ENCODE measurements at regions not wholly inside any gene's neighbourhood (a gene's known extent, or its start where the extent isn't known, plus 50 kb on each side); places are given as distances from the start of the nearest gene placed in this dataset.

GRCh38 chr5:66515209-66515608 lies 81.0 kb upstream of the MAST4 start:
- no peak overlapping the region for H3K4me3 Mint-ChIP-seq
- no peaks in the 10 kb centered on the region for H3K4me1 Mint-ChIP-seq
- no peak for DNase-seq
- H3K27ac Mint-ChIP-seq: no peak overlapping the region
- H3K9me3 Mint-ChIP-seq: peaks cover 0 to 4% of the 10 kb centered on the region in 2 donors
- ATAC-seq: no peak
- H3K27me3 Mint-ChIP-seq: peaks cover 4% of the 10 kb centered on the region

- DNase-seq: no peak
- no peaks in the 10 kb centered on the region for H3K27me3 Mint-ChIP-seq
- no peak overlapping the region for H3K4me3 Mint-ChIP-seq
- peaks cover 8 to 10% of the 10 kb centered on the region in 2 donors for H3K9me3 Mint-ChIP-seq
- no peak for ATAC-seq
- no peak overlapping the region for H3K27ac Mint-ChIP-seq
- H3K4me1 Mint-ChIP-seq: no peaks in the 10 kb centered on the region
These were observed 79.6 kb upstream of the MAST4 start for GRCh38 chr5:66516550-66516949.

GRCh38 chr5:66517351-66517750 lies 78.8 kb upstream of the MAST4 start:
- no peak overlapping the region for H3K27ac Mint-ChIP-seq
- H3K4me1 Mint-ChIP-seq: no peaks in the 10 kb centered on the region
- ATAC-seq: no peak
- H3K4me3 Mint-ChIP-seq: no peak overlapping the region
- DNase-seq: no peak
- no peaks in the 10 kb centered on the region for H3K27me3 Mint-ChIP-seq
- H3K9me3 Mint-ChIP-seq: peaks cover 8 to 11% of the 10 kb centered on the region in 2 donors

- H3K4me1 Mint-ChIP-seq: no peaks in the 10 kb centered on the region
- no peak overlapping the region for H3K27ac Mint-ChIP-seq
- H3K27me3 Mint-ChIP-seq: no peaks in the 10 kb centered on the region
- no peak overlapping the region for H3K4me3 Mint-ChIP-seq
- H3K9me3 Mint-ChIP-seq: peaks cover 8 to 11% of the 10 kb centered on the region in 2 donors
- ATAC-seq: no peak
- no peak for DNase-seq
These were observed 78.1 kb upstream of the MAST4 start for GRCh38 chr5:66518052-66518451.

- Mint-ChIP-seq H3K27me3 (peaks cover 6% of the 10 kb centered on the region), H3K4me1 (no peaks in the 10 kb centered on the region), H3K27ac (no peak overlapping the region), H3K4me3 (no peak overlapping the region), H3K9me3 (peaks cover 8 to 11% of the 10 kb centered on the region in 2 donors)
- no peak for ATAC-seq
- no peak for DNase-seq
These were observed 77.4 kb upstream of the MAST4 start for GRCh38 chr5:66518753-66519152.

- Mint-ChIP-seq H3K27me3 (peaks cover 15% of the 10 kb centered on the region), H3K4me1 (no peaks in the 10 kb centered on the region), H3K9me3 (peaks cover 8 to 11% of the 10 kb centered on the region in 2 donors), H3K4me3 (no peak overlapping the region), H3K27ac (no peak overlapping the region)
- DNase-seq (no peak), ATAC-seq (no peak)
These were observed 76.6 kb upstream of the MAST4 start for GRCh38 chr5:66519626-66520025.

- Mint-ChIP-seq H3K4me3 (no peak overlapping the region), H3K27ac (no peak overlapping the region), H3K9me3 (peaks cover 8 to 11% of the 10 kb centered on the region in 2 donors), H3K27me3 (peaks cover 17% of the 10 kb centered on the region), H3K4me1 (no peaks in the 10 kb centered on the region)
- DNase-seq (no peak), ATAC-seq (no peak)
These were observed 75.3 kb upstream of the MAST4 start for GRCh38 chr5:66520854-66521253.

- Mint-ChIP-seq H3K27ac (no peak overlapping the region), H3K9me3 (no peaks in the 10 kb centered on the region), H3K4me3 (no peak overlapping the region), H3K27me3 (peaks cover 43% of the 10 kb centered on the region), H3K4me1 (no peaks in the 10 kb centered on the region)
- no peak for ATAC-seq
- DNase-seq: no peak
These were observed 68.6 kb upstream of the MAST4 start for GRCh38 chr5:66527478-66528035.

- Mint-ChIP-seq H3K4me3 (no peak overlapping the region), H3K9me3 (no peaks in the 10 kb centered on the region), H3K27ac (no peak overlapping the region), H3K27me3 (peaks cover 40% of the 10 kb centered on the region), H3K4me1 (no peaks in the 10 kb centered on the region)
- DNase-seq (no peak), ATAC-seq (no peak)
These were observed 67.0 kb upstream of the MAST4 start for GRCh38 chr5:66529182-66529581.

- Mint-ChIP-seq H3K4me3 (no peak overlapping the region), H3K27ac (no peak overlapping the region), H3K9me3 (no peaks in the 10 kb centered on the region)
These were observed 66.5 kb upstream of the MAST4 start for GRCh38 chr5:66529704-66530103.

GRCh38 chr5:66538126-66538525 lies 58.1 kb upstream of the MAST4 start:
- peaks cover 6% of the 10 kb centered on the region for H3K4me1 Mint-ChIP-seq
- peaks cover 8% of the 10 kb centered on the region for H3K27me3 Mint-ChIP-seq
- no peak overlapping the region for H3K27ac Mint-ChIP-seq
- H3K9me3 Mint-ChIP-seq: no peaks in the 10 kb centered on the region
- ATAC-seq (peak; percentile 58), DNase-seq (no peak)
- H3K4me3 Mint-ChIP-seq: no peak overlapping the region

More at GRCh38 chr5:66529704-66530103, 66.5 kb upstream of the MAST4 start:
- Mint-ChIP-seq H3K4me1 (no peaks in the 10 kb centered on the region), H3K27me3 (peaks cover 36% of the 10 kb centered on the region)
- DNase-seq (no peak), ATAC-seq (no peak)

GRCh38 chr5:66538531-66538930 lies 57.7 kb upstream of the MAST4 start:
- ATAC-seq (no peak), DNase-seq (no peak)
- Mint-ChIP-seq H3K27ac (no peak overlapping the region), H3K4me3 (no peak overlapping the region), H3K9me3 (no peaks in the 10 kb centered on the region), H3K27me3 (peaks cover 8% of the 10 kb centered on the region), H3K4me1 (peaks cover 6% of the 10 kb centered on the region)

GRCh38 chr5:66540078-66540477 lies 56.1 kb upstream of the MAST4 start:
- Mint-ChIP-seq H3K27me3 (no peaks in the 10 kb centered on the region), H3K4me1 (peaks cover 6% of the 10 kb centered on the region), H3K4me3 (no peak overlapping the region), H3K9me3 (no peaks in the 10 kb centered on the region), H3K27ac (no peak overlapping the region)
- peak; percentile 95 for ATAC-seq
- no peak for DNase-seq

- no peak for ATAC-seq
These were observed 53.5 kb upstream of the MAST4 start for GRCh38 chr5:66542711-66543110.

More at GRCh38 chr5:66542711-66543110, 53.5 kb upstream of the MAST4 start:
- no peaks in the 10 kb centered on the region for H3K27me3 Mint-ChIP-seq
- DNase-seq: no peak
- no peak overlapping the region for H3K4me3 Mint-ChIP-seq
- H3K4me1 Mint-ChIP-seq: peaks cover 6% of the 10 kb centered on the region
- no peaks in the 10 kb centered on the region for H3K9me3 Mint-ChIP-seq
- H3K27ac Mint-ChIP-seq: no peak overlapping the region

Data from stimulated activated naive CD8-positive, alpha-beta T cell treated with anti-CD3 and anti-CD28 coated beads, Interleukin-15, amount 100 ng/mL, for 72 hours (primary cell).